Natural killer cell (primary cell): ENCODE measurements at regions not wholly inside any gene's neighbourhood (a gene's known extent, or its start where the extent isn't known, plus 50 kb on each side); places are given as distances from the start of the nearest gene placed in this dataset.

Source experiments
- ATAC-seq, 3 donors: fragments of 150-1000 bp in 2 of 3; fragments of 200-7000 bp in 1 of 3; cut with Tn5 transposase; 1 replicate in 1 of 3; 2 replicates in 2 of 3; pipeline ENCODE4 v1.10.0; 2021; ENCODE audit warnings: mild to moderate bottlenecking in 2 of 3, moderate library complexity in 2 of 3
- DNase-seq, 2 donors: peaks; one replicate each; pipeline versions ENCODE4 v3.0.0 to v3.0.0-alpha.2; 2013 to 2021; ENCODE audit warnings: mixed read lengths in 1 of 2
- H3K27ac ChIP-seq: one replicate; pipeline ENCODE4 v1.5.1; 2013; ENCODE audit warnings: mild to moderate bottlenecking, low read length
- H3K27me3 ChIP-seq: one replicate; pipeline ENCODE4 v1.6.1; 2013; ENCODE audit warnings: low read length; ENCODE audit not compliant: control insufficient read depth, insufficient read depth
- H3K36me3 ChIP-seq: one replicate; pipeline ENCODE4 v1.6.1; 2013; ENCODE audit warnings: low read length; ENCODE audit not compliant: control insufficient read depth, insufficient read depth
- H3K4me1 ChIP-seq: one replicate; pipeline ENCODE4 v1.6.1; 2013; ENCODE audit warnings: low read length; ENCODE audit not compliant: control insufficient read depth, insufficient read depth
- H3K4me3 ChIP-seq: one replicate; pipeline ENCODE4 v1.5.1; 2013; ENCODE audit warnings: low read length
- H3K9me3 ChIP-seq: one replicate; pipeline ENCODE4 v1.6.1; 2013; ENCODE audit warnings: low read length; ENCODE audit not compliant: control insufficient read depth, insufficient read depth
- H3K27ac Mint-ChIP-seq, 2 donors: one replicate each; pipeline ENCODE4 v1.8.0; 2022; ENCODE audit warnings: mild to moderate bottlenecking in 2 of 2, mixed read lengths in 2 of 2, moderate library complexity in 1 of 2
- H3K27me3 Mint-ChIP-seq, 2 donors: one replicate each; pipeline ENCODE4 v1.8.0; 2022; ENCODE audit warnings: low read depth in 2 of 2, mixed read lengths in 2 of 2
- H3K36me3 Mint-ChIP-seq: one replicate; pipeline ENCODE4 v1.8.0; 2022; ENCODE audit warnings: mixed read lengths
- H3K4me1 Mint-ChIP-seq, 2 donors: one replicate each; pipeline ENCODE4 v1.8.0; 2022; ENCODE audit warnings: mixed read lengths in 2 of 2
- H3K4me3 Mint-ChIP-seq: one replicate; pipeline ENCODE4 v1.8.0; 2022; ENCODE audit warnings: mild to moderate bottlenecking, moderate library complexity, mixed read lengths
- H3K9me3 Mint-ChIP-seq, 2 donors: one replicate each; pipeline ENCODE4 v1.8.0; 2022; ENCODE audit warnings: mixed read lengths in 2 of 2
- WGBS: methylation state at CpG from one replicate; pipeline ENCODE4 v1.1.7; 2013; ENCODE audit warnings: missing lambda C conversion rate; ENCODE audit not compliant: insufficient coverage; 5-methylcytosine and 5-hydroxymethylcytosine counted together
- intact Hi-C: fragments of 100-400 bp; cut with micrococcal nuclease; formaldehyde crosslinking; loops from one replicate; pipeline ENCODE4 v1.14.2; 2022
- TF ChIP-seq, protein P1 (sequence below): fragments of 200-600 bp; IDR thresholded peaks from one replicate; pipeline ENCODE4 v1.8.0; 2022; ENCODE audit warnings: antibody characterized with exemption

DNA sequence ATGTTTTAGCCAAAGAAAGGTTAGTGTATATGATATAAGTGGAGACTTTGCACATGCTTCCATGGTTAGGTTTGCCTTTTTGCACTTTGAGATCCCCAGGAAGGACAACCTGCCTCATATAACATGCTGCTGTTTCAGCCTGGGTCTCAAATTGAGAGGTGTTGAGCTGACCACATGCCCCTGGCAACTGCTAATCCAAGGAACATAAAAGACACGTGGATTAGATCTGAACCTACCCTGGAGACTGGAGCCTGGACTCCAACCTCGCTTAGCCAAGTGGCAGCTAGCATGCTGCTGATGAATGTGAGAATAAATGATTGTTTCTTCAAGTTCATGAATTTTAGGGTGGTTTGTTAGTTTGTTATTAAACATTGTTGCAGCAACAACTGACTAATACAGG lies 301.8 kb upstream of the TBC1D5 start:
- H3K36me3 ChIP-seq: no peaks in the 10 kb centered on the region
- no peak overlapping the region for H3K4me3 Mint-ChIP-seq
- no peaks in the 10 kb centered on the region for H3K9me3 ChIP-seq
- H3K4me1 Mint-ChIP-seq: no peaks in the 10 kb centered on the region
- H3K27me3 ChIP-seq: no peaks in the 10 kb centered on the region
- ATAC-seq: no peak
- no peak overlapping the region for H3K27ac Mint-ChIP-seq
- peaks cover 5 to 7% of the 10 kb centered on the region in 2 donors for H3K27me3 Mint-ChIP-seq
- H3K9me3 Mint-ChIP-seq: peaks cover 2% of the 10 kb centered on the region in 2 donors
- 82% methylated on average over 2 of the region's 2 CpGs for WGBS
- intact Hi-C loops: no loop called here
- H3K4me1 ChIP-seq: no peaks in the 10 kb centered on the region
- no peaks in the 10 kb centered on the region for H3K36me3 Mint-ChIP-seq
- H3K4me3 ChIP-seq: no peak overlapping the region
- DNase-seq: no peak
- TF ChIP-seq, protein P1, sequence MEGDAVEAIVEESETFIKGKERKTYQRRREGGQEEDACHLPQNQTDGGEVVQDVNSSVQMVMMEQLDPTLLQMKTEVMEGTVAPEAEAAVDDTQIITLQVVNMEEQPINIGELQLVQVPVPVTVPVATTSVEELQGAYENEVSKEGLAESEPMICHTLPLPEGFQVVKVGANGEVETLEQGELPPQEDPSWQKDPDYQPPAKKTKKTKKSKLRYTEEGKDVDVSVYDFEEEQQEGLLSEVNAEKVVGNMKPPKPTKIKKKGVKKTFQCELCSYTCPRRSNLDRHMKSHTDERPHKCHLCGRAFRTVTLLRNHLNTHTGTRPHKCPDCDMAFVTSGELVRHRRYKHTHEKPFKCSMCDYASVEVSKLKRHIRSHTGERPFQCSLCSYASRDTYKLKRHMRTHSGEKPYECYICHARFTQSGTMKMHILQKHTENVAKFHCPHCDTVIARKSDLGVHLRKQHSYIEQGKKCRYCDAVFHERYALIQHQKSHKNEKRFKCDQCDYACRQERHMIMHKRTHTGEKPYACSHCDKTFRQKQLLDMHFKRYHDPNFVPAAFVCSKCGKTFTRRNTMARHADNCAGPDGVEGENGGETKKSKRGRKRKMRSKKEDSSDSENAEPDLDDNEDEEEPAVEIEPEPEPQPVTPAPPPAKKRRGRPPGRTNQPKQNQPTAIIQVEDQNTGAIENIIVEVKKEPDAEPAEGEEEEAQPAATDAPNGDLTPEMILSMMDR: no peak
- H3K27ac ChIP-seq: no peak overlapping the region

DNA sequence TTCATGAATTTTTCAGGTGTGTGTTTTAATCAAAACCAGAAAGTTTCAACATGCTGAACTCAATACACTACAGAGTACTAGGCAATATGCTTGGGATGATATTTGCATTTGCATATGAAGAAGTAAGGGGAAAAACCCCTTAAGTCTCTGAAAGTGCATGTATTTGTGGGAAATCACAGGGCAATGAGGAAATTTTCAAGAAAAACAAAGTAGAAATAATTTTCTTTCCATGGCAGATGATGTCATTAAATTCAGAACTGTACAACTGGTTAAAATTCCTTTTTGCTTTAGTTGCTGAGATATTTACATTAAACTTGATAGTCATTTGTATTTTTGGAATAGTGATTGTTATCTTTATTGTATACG lies 294.0 kb upstream of the TBC1D5 start:
- no peaks in the 10 kb centered on the region for H3K36me3 Mint-ChIP-seq
- ATAC-seq (no peak), DNase-seq (no peak)
- H3K4me1 ChIP-seq: no peaks in the 10 kb centered on the region
- H3K4me1 Mint-ChIP-seq: no peaks in the 10 kb centered on the region
- H3K27ac ChIP-seq: no peak overlapping the region
- H3K27me3 ChIP-seq: no peaks in the 10 kb centered on the region
- H3K36me3 ChIP-seq: no peaks in the 10 kb centered on the region
- no peak overlapping the region for H3K27ac Mint-ChIP-seq
- TF ChIP-seq, protein P1: no peak
- intact Hi-C loops: no loop called here
- H3K9me3 ChIP-seq: no peaks in the 10 kb centered on the region
- H3K27me3 Mint-ChIP-seq: peaks cover 3 to 4% of the 10 kb centered on the region in 2 donors
- no CpG with 5 or more reads among the region's 1 CpG for WGBS
- no peak overlapping the region for H3K4me3 ChIP-seq
- peaks cover 2% of the 10 kb centered on the region in 2 donors for H3K9me3 Mint-ChIP-seq
- no peak overlapping the region for H3K4me3 Mint-ChIP-seq

DNA sequence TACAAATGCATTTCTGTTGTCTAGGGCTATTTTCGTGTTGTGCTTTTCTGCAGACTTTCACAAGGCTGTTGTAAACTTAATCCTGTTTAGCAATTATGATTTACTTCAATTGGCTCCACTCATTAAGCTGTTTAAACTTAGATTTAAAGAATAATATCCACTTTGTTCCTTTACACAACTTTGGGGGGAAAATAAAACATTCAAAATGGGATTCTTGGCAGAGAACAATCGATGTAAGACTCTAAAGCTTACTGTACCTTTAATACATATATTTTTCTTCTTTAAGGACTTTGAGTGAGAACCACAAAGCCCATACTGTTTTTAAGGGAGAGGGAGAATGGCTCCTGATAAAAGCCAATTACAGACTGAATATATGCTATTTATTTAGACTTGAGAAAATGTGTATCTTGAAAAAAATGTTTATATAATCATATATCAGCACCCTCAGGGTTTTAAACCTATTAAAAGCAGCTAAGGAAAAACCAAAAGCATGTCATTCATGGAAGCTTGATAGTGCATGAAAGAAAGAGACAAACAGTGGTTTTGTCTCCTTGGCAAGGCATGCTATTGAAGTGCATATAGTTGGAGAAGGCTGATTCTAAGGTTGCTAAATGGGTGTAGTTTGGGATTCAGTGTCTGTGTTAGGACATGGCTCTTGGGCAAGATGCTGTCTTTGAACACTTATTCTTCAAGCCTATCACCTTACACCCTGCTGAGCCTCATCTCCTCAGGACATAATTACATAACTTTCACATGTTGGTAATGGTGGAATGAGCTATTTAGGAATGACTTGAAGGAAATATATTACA lies 293.4 kb upstream of the TBC1D5 start:
- Mint-ChIP-seq H3K36me3 (no peaks in the 10 kb centered on the region), H3K27me3 (peaks cover 0 to 1% of the 10 kb centered on the region in 2 donors), H3K4me1 (no peaks in the 10 kb centered on the region), H3K27ac (no peak overlapping the region), H3K4me3 (no peak overlapping the region), H3K9me3 (peaks cover under 1 to 1% of the 10 kb centered on the region in 2 donors)
- intact Hi-C loops: no loop called here
- 64% methylated on average over 1 of the region's 2 CpGs for WGBS
- Histone ChIP-seq H3K27me3 (no peaks in the 10 kb centered on the region), H3K4me1 (no peaks in the 10 kb centered on the region), H3K27ac (no peak overlapping the region), H3K9me3 (no peaks in the 10 kb centered on the region), H3K4me3 (no peak overlapping the region), H3K36me3 (no peaks in the 10 kb centered on the region)
- DNase-seq (no peak), ATAC-seq (no peak)
- TF ChIP-seq, protein P1: no peak

DNA sequence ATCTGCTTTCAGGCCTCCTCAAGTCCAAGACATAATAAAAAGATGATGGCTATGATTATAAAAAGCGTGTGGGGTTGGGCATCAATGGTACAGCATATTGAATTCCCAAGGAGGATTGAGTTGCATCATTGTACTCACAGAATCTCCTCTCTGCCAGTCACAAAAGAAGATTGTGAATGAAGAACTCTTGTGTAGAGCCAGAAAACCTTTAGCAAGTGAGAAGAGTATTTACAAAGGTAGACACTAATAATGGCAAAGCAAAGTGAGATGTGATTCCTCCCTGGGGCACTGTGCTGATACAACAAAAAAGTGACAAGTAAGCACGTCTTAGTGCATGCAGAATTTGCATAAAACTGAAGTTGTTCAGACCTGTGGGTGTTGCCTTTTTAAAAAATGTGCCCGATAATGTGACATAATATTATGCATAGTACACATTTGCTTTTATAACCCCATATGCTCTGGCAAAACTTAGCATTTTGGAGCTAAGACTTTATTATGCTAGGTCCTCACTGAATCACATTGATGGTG lies 291.2 kb upstream of the TBC1D5 start:
- no peaks in the 10 kb centered on the region for H3K27me3 Mint-ChIP-seq
- no peaks in the 10 kb centered on the region for H3K9me3 Mint-ChIP-seq
- WGBS: 71% methylated on average over 2 of the region's 3 CpGs
- no peaks in the 10 kb centered on the region for H3K9me3 ChIP-seq
- TF ChIP-seq, protein P1: no peak
- no peaks in the 10 kb centered on the region for H3K36me3 ChIP-seq
- H3K27me3 ChIP-seq: no peaks in the 10 kb centered on the region
- H3K4me1 Mint-ChIP-seq: no peaks in the 10 kb centered on the region
- ATAC-seq: no peak
- no peaks in the 10 kb centered on the region for H3K36me3 Mint-ChIP-seq
- intact Hi-C loops: no loop called here
- DNase-seq: no peak
- no peaks in the 10 kb centered on the region for H3K4me1 ChIP-seq
- no peak overlapping the region for H3K4me3 Mint-ChIP-seq
- no peak overlapping the region for H3K4me3 ChIP-seq
- no peak overlapping the region for H3K27ac Mint-ChIP-seq
- H3K27ac ChIP-seq: no peak overlapping the region
